Mesendoderm (in vitro differentiated cells): ENCODE measurements at regions not wholly inside any gene's neighbourhood (a gene's known extent, or its start where the extent isn't known, plus 50 kb on each side); places are given as distances from the start of the nearest gene placed in this dataset.

Experiments used
- DNase-seq: peaks from one replicate; pipeline ENCODE4 v3.0.0; 2013
- H2AK5ac ChIP-seq: 2 replicates; pipeline ENCODE4 v1.6.1; 2013; ENCODE audit warnings: low read length, inconsistent platforms
- H2BK120ac ChIP-seq: 2 replicates; pipeline ENCODE4 v1.6.1; 2013; ENCODE audit warnings: low read depth, mild to moderate bottlenecking, low read length, moderate library complexity, mixed read lengths
- H2BK15ac ChIP-seq: replicated peaks from 2 replicates; pipeline ENCODE4 v1.6.1; 2013; ENCODE audit warnings: low read depth, mild to moderate bottlenecking, moderate library complexity
- H2BK5ac ChIP-seq: 2 replicates; pipeline ENCODE4 v1.6.1; 2013; ENCODE audit warnings: low read length, inconsistent platforms
- H3K18ac ChIP-seq: 2 replicates; pipeline ENCODE4 v1.6.1; 2013; ENCODE audit warnings: mild to moderate bottlenecking, low read length, mixed read lengths
- H3K23ac ChIP-seq: one replicate; pipeline ENCODE4 v1.6.1; 2013; ENCODE audit warnings: low read length
- H3K27ac ChIP-seq: 2 replicates; pipeline ENCODE4 v1.5.1; 2013; ENCODE audit warnings: low read depth, mild to moderate bottlenecking, inconsistent platforms, low read length, moderate library complexity
- H3K27me3 ChIP-seq: 2 replicates; pipeline ENCODE4 v1.6.1; 2013; ENCODE audit warnings: low read length, control low read depth, mild to moderate bottlenecking, inconsistent platforms; ENCODE audit not compliant: insufficient read depth, poor library complexity
- H3K36me3 ChIP-seq: 2 replicates; pipeline ENCODE4 v1.6.1; 2013; ENCODE audit warnings: low read length, inconsistent platforms; ENCODE audit not compliant: control insufficient read depth, insufficient read depth
- H3K4ac ChIP-seq: one replicate; pipeline ENCODE4 v1.6.1; 2013; ENCODE audit warnings: low read depth, mild to moderate bottlenecking, low read length, moderate library complexity
- H3K4me1 ChIP-seq: 2 replicates; pipeline ENCODE4 v1.6.1; 2013; ENCODE audit warnings: low read depth, low read length, inconsistent platforms; ENCODE audit not compliant: control insufficient read depth
- H3K4me2 ChIP-seq: 2 replicates; pipeline ENCODE4 v1.6.1; 2013; ENCODE audit warnings: low read length
- H3K4me3 ChIP-seq: 2 replicates; pipeline ENCODE4 v1.5.1; 2013; ENCODE audit warnings: mild to moderate bottlenecking, low read length
- H3K56ac ChIP-seq: one replicate; pipeline ENCODE4 v1.6.1; 2013; ENCODE audit warnings: low read length
- H3K79me1 ChIP-seq: 2 replicates; pipeline ENCODE4 v1.6.1; 2013; ENCODE audit warnings: low read length, inconsistent platforms
- H3K79me2 ChIP-seq: 2 replicates; pipeline ENCODE4 v1.6.1; 2013; ENCODE audit warnings: mild to moderate bottlenecking, low read length; ENCODE audit not compliant: control insufficient read depth, insufficient read depth
- H3K9ac ChIP-seq: 2 replicates; pipeline ENCODE4 v1.6.1; 2013; ENCODE audit warnings: low read length, inconsistent platforms
- H4K5ac ChIP-seq: one replicate; pipeline ENCODE4 v1.6.1; 2013; ENCODE audit warnings: low read length
- H4K8ac ChIP-seq: one replicate; pipeline ENCODE4 v1.6.1; 2013; ENCODE audit warnings: low read depth, mild to moderate bottlenecking, control low read depth, low read length, moderate library complexity
- WGBS: extraction: QIAGEN DNeasy Blood & Tissue Kit; methylation state at CpG from one replicate; pipeline ENCODE4 v1.1.7; 2013; ENCODE audit warnings: low lambda C conversion rate, missing lambda C conversion rate; ENCODE audit not compliant: insufficient coverage; ENCODE audit errors: extremely low coverage; 5-methylcytosine and 5-hydroxymethylcytosine counted together

- no peak overlapping the region for H3K9ac ChIP-seq
- no peaks in the 10 kb centered on the region for H3K27me3 ChIP-seq
- H3K18ac ChIP-seq: no peak overlapping the region
- no peak overlapping the region for H3K4me3 ChIP-seq
- H4K8ac ChIP-seq: no peak overlapping the region
- H3K36me3 ChIP-seq: no peaks in the 10 kb centered on the region
- DNase-seq: no peak
- no peaks in the 10 kb centered on the region for H3K79me1 ChIP-seq
- H2BK15ac ChIP-seq: no peak overlapping the region
- no CpG with 5 or more reads among the region's 11 CpGs for WGBS
- no peak overlapping the region for H4K5ac ChIP-seq
- H3K27ac ChIP-seq: no peak overlapping the region
- H3K4me2 ChIP-seq: no peak overlapping the region
- no peak overlapping the region for H2AK5ac ChIP-seq
- no peaks in the 10 kb centered on the region for H3K79me2 ChIP-seq
- no peak overlapping the region for H3K56ac ChIP-seq
- no peaks in the 10 kb centered on the region for H3K4me1 ChIP-seq
- no peak overlapping the region for H3K23ac ChIP-seq
- H2BK120ac ChIP-seq: no peak overlapping the region
- no peak overlapping the region for H2BK5ac ChIP-seq
- H3K4ac ChIP-seq: no peak overlapping the region
Measured at GRCh38 chr21:41074396-41075184, 93.4 kb upstream of the BACE2 start.

- Histone ChIP-seq H3K9ac (no peak overlapping the region), H3K4ac (no peak overlapping the region), H2BK15ac (no peak overlapping the region), H3K79me1 (no peaks in the 10 kb centered on the region), H3K36me3 (no peaks in the 10 kb centered on the region), H3K4me2 (no peak overlapping the region), H3K4me1 (no peaks in the 10 kb centered on the region), H3K4me3 (no peak overlapping the region), H3K23ac (no peak overlapping the region), H4K8ac (no peak overlapping the region), H4K5ac (no peak overlapping the region), H3K79me2 (no peaks in the 10 kb centered on the region), H2BK120ac (no peak overlapping the region), H3K27me3 (no peaks in the 10 kb centered on the region), H3K27ac (no peak overlapping the region), H3K56ac (no peak overlapping the region), H3K18ac (no peak overlapping the region), H2AK5ac (no peak overlapping the region), H2BK5ac (no peak overlapping the region)
- no CpG with 5 or more reads among the region's 18 CpGs for WGBS
- no peak for DNase-seq
Measured at GRCh38 chr21:41075656-41076055, 92.3 kb upstream of the BACE2 start.

GRCh38 chr21:41076064-41076463 is 91.9 kb upstream of the BACE2 start:
- H3K79me2 ChIP-seq: no peaks in the 10 kb centered on the region
- no peaks in the 10 kb centered on the region for H3K27me3 ChIP-seq
- H3K23ac ChIP-seq: no peak overlapping the region
- no peak overlapping the region for H3K4ac ChIP-seq
- H3K4me1 ChIP-seq: no peaks in the 10 kb centered on the region
- no peak overlapping the region for H2AK5ac ChIP-seq
- WGBS: no CpG with 5 or more reads among the region's 16 CpGs
- H3K4me2 ChIP-seq: no peak overlapping the region
- no peak overlapping the region for H3K27ac ChIP-seq
- H4K5ac ChIP-seq: no peak overlapping the region
- H3K18ac ChIP-seq: no peak overlapping the region
- no peak overlapping the region for H2BK15ac ChIP-seq
- no peak overlapping the region for H3K56ac ChIP-seq
- H2BK120ac ChIP-seq: no peak overlapping the region
- no peak for DNase-seq
- H4K8ac ChIP-seq: no peak overlapping the region
- no peak overlapping the region for H3K4me3 ChIP-seq
- H2BK5ac ChIP-seq: no peak overlapping the region
- no peak overlapping the region for H3K9ac ChIP-seq
- no peaks in the 10 kb centered on the region for H3K79me1 ChIP-seq
- no peaks in the 10 kb centered on the region for H3K36me3 ChIP-seq

GRCh38 chr21:41079159-41079558 is 88.8 kb upstream of the BACE2 start:
- Histone ChIP-seq H3K9ac (no peak overlapping the region), H3K4me3 (no peak overlapping the region), H3K36me3 (no peaks in the 10 kb centered on the region), H4K5ac (no peak overlapping the region), H2AK5ac (no peak overlapping the region), H3K56ac (no peak overlapping the region), H3K4me2 (no peak overlapping the region), H2BK120ac (no peak overlapping the region), H4K8ac (no peak overlapping the region), H2BK15ac (no peak overlapping the region), H3K23ac (no peak overlapping the region), H2BK5ac (no peak overlapping the region), H3K18ac (no peak overlapping the region), H3K79me2 (no peaks in the 10 kb centered on the region), H3K4ac (no peak overlapping the region), H3K4me1 (no peaks in the 10 kb centered on the region), H3K27ac (no peak overlapping the region), H3K79me1 (no peaks in the 10 kb centered on the region), H3K27me3 (no peaks in the 10 kb centered on the region)
- DNase-seq: no peak
- WGBS: no CpG with 5 or more reads among the region's 1 CpG

GRCh38 chr21:41080485-41081121 is 87.4 kb upstream of the BACE2 start:
- H2AK5ac ChIP-seq: no peak overlapping the region
- H3K23ac ChIP-seq: no peak overlapping the region
- H3K4me2 ChIP-seq: no peak overlapping the region
- no peak overlapping the region for H3K9ac ChIP-seq
- H3K79me1 ChIP-seq: no peaks in the 10 kb centered on the region
- no peaks in the 10 kb centered on the region for H3K27me3 ChIP-seq
- H3K56ac ChIP-seq: no peak overlapping the region
- no peaks in the 10 kb centered on the region for H3K36me3 ChIP-seq
- H2BK5ac ChIP-seq: no peak overlapping the region
- no peak overlapping the region for H3K27ac ChIP-seq
- no peak overlapping the region for H4K8ac ChIP-seq
- H3K4me3 ChIP-seq: no peak overlapping the region
- H3K79me2 ChIP-seq: no peaks in the 10 kb centered on the region
- no peaks in the 10 kb centered on the region for H3K4me1 ChIP-seq
- DNase-seq: no peak
- H3K4ac ChIP-seq: no peak overlapping the region
- WGBS: no CpG with 5 or more reads among the region's 3 CpGs
- no peak overlapping the region for H2BK15ac ChIP-seq
- no peak overlapping the region for H4K5ac ChIP-seq
- no peak overlapping the region for H2BK120ac ChIP-seq
- no peak overlapping the region for H3K18ac ChIP-seq
